Breast epithelium (tissue), 4 donors: ENCODE measurements at regions not wholly inside any gene's neighbourhood (a gene's known extent, or its start where the extent isn't known, plus 50 kb on each side); places are given as distances from the start of the nearest gene placed in this dataset.

Source experiments
- DNase-seq, 2 donors: peaks; one replicate each; pipeline ENCODE4 v3.0.0-alpha.2; 2019; ENCODE audit warnings: low spot score in 2 of 2
- H3K27ac ChIP-seq, 2 donors: fragments of 200-600 bp; sonication (generic) in 1 of 2; one replicate each; pipeline ENCODE4 v1.5.1; 2016 to 2019; ENCODE audit warnings: mild to moderate bottlenecking in 1 of 2
- H3K27me3 ChIP-seq, 2 donors: fragments of 200-600 bp; sonication (generic) in 1 of 2; one replicate each; pipeline versions ENCODE4 v1.5.1 to v1.6.0; 2017 to 2019; ENCODE audit warnings: control low read depth in 1 of 2, mild to moderate bottlenecking in 1 of 2
- H3K36me3 ChIP-seq: fragments of 200-600 bp; one replicate; pipeline ENCODE4 v1.5.1; 2019
- H3K4me1 ChIP-seq, 2 donors: fragments of 200-600 bp; sonication (generic); one replicate each; pipeline ENCODE4 v1.5.1; 2016 to 2019; ENCODE audit warnings: control low read depth in 1 of 2
- H3K4me3 ChIP-seq, 3 donors: fragments of 200-600 bp; sonication (generic); 1 replicate in 2 of 3; 2 replicates in 1 of 3; pipeline ENCODE4 v1.5.1; 2016 to 2019; ENCODE audit warnings: mild to moderate bottlenecking in 3 of 3, moderate library complexity in 2 of 3
- H3K9me3 ChIP-seq, 2 donors: fragments of 200-600 bp; sonication (generic) in 1 of 2; one replicate each; pipeline ENCODE4 v1.5.1; 2016 to 2019; ENCODE audit warnings: control low read depth in 1 of 2
- CTCF ChIP-seq, 3 donors: fragments of 450-650 bp; IDR thresholded peaks; one replicate each; pipeline ENCODE4 v1.5.1; 2016 to 2017; ENCODE audit warnings: antibody characterized with exemption in 3 of 3, mild to moderate bottlenecking in 3 of 3, moderate library complexity in 3 of 3
- POLR2A ChIP-seq: fragments of 450-650 bp; IDR thresholded peaks from one replicate; pipeline ENCODE4 v1.6.1; 2016; ENCODE audit warnings: antibody characterized with exemption, mild to moderate bottlenecking, moderate library complexity
- POLR2AphosphoS5 ChIP-seq, 3 donors: sonication (generic); formaldehyde crosslinking; IDR thresholded peaks; one replicate each; pipeline ENCODE4 v1.6.1; 2017; ENCODE audit warnings: antibody characterized with exemption in 3 of 3
- intact Hi-C: fragments of 100-400 bp; cut with DNase I; formaldehyde crosslinking; loops from one replicate; pipeline ENCODE4 v1.15.1; 2023; ENCODE audit warnings: low total_unique reads

GRCh38 chr3:81925385-81925784, 163.9 kb upstream of the GBE1 start:
- intact Hi-C loops = no loop called here
- Histone ChIP-seq H3K9me3 (no peaks in the 10 kb centered on the region), H3K27me3 (no peaks in the 10 kb centered on the region), H3K4me1 (no peaks in the 10 kb centered on the region), H3K36me3 (no peaks in the 10 kb centered on the region), H3K4me3 (no peak overlapping the region), H3K27ac (no peak overlapping the region)
- no peak for DNase-seq
- TF ChIP-seq CTCF (IDR thresholded peaks at IDR 0.05) = no peak
- no peak for TF ChIP-seq POLR2A
- no peak for TF ChIP-seq POLR2AphosphoS5 (IDR thresholded peaks at IDR 0.05)

GRCh38 chr3:81923038-81923437, 161.6 kb upstream of the GBE1 start:
- Histone ChIP-seq H3K27me3 (no peaks in the 10 kb centered on the region), H3K4me3 (no peak overlapping the region), H3K27ac (no peak overlapping the region), H3K9me3 (no peaks in the 10 kb centered on the region), H3K4me1 (no peaks in the 10 kb centered on the region), H3K36me3 (no peaks in the 10 kb centered on the region)
- TF ChIP-seq POLR2AphosphoS5 (IDR thresholded peaks at IDR 0.05) (no peak), POLR2A (no peak), CTCF (IDR thresholded peaks at IDR 0.05) (no peak)
- DNase-seq = no peak
- intact Hi-C loops = no loop called here

- TF ChIP-seq CTCF (IDR thresholded peaks at IDR 0.05) (no peak), POLR2AphosphoS5 (IDR thresholded peaks at IDR 0.05) (no peak), POLR2A (no peak)
- Histone ChIP-seq H3K9me3 (no peaks in the 10 kb centered on the region), H3K36me3 (no peaks in the 10 kb centered on the region), H3K27me3 (no peaks in the 10 kb centered on the region), H3K4me3 (no peak overlapping the region), H3K27ac (no peak overlapping the region), H3K4me1 (no peaks in the 10 kb centered on the region)
- no peak for DNase-seq
- intact Hi-C loops = no loop called here
These were observed 161.0 kb upstream of the GBE1 start for GRCh38 chr3:81922404-81922803.

GRCh38 chr3:81920816-81921215, 159.4 kb upstream of the GBE1 start:
- no peak for DNase-seq
- no peaks in the 10 kb centered on the region for H3K4me1 ChIP-seq
- no peak overlapping the region for H3K4me3 ChIP-seq
- no peaks in the 10 kb centered on the region for H3K9me3 ChIP-seq
- H3K27me3 ChIP-seq = no peaks in the 10 kb centered on the region
- intact Hi-C loops = no loop called here
- no peaks in the 10 kb centered on the region for H3K36me3 ChIP-seq
- TF ChIP-seq POLR2A = no peak
- no peak for TF ChIP-seq CTCF (IDR thresholded peaks at IDR 0.05)
- TF ChIP-seq POLR2AphosphoS5 (IDR thresholded peaks at IDR 0.05) = no peak
- H3K27ac ChIP-seq = no peak overlapping the region

GRCh38 chr3:81916890-81917289, 155.4 kb upstream of the GBE1 start:
- H3K9me3 ChIP-seq = no peaks in the 10 kb centered on the region
- TF ChIP-seq POLR2A (no peak), POLR2AphosphoS5 (IDR thresholded peaks at IDR 0.05) (no peak), CTCF (IDR thresholded peaks at IDR 0.05) (no peak)
- no peaks in the 10 kb centered on the region for H3K36me3 ChIP-seq
- H3K27ac ChIP-seq = no peak overlapping the region
- H3K4me1 ChIP-seq = no peaks in the 10 kb centered on the region
- no peak for DNase-seq
- no peak overlapping the region for H3K4me3 ChIP-seq
- no peaks in the 10 kb centered on the region for H3K27me3 ChIP-seq
- intact Hi-C loops = no loop called here
